SK-N-SH (cell line): ENCODE measurements at regions not wholly inside any gene's neighbourhood (a gene's known extent, or its start where the extent isn't known, plus 50 kb on each side); places are given as distances from the start of the nearest gene placed in this dataset.

Experiments
- CTCF ChIA-PET: fragments of 300-600, 350-600 bp; formaldehyde crosslinking; extraction: SDS; loops from one replicate; lab custom pipeline; 2021; lab: Yijun Ruan, JAX
- POLR2A ChIA-PET: fragments of 350-600 bp; sonication (Branson Sonifier 250); formaldehyde crosslinking; extraction: SDS; loops from one replicate; lab custom pipeline; 2020; ENCODE audit warnings: antibody characterized with exemption, inconsistent platforms; lab: Yijun Ruan, JAX
- DNase-seq: peaks from one replicate; pipeline ENCODE4 v3.0.0; 2012
- H2AFZ ChIP-seq: fragments of 200-600 bp; sonication (generic); 2 replicates; pipeline ENCODE4 v1.8.1; 2016; ENCODE audit warnings: antibody characterized with exemption, mild to moderate bottlenecking, low read depth
- H3F3A ChIP-seq: fragments of 200-600 bp; sonication (generic); replicated peaks from 2 replicates; pipeline ENCODE3; 2016; ENCODE audit warnings: antibody characterized with exemption, mild to moderate bottlenecking; ENCODE audit not compliant: insufficient read depth
- H3K27ac ChIP-seq, 2 experiments: fragments of 200-500 bp in 1 of 2; fragments of 200-600 bp in 1 of 2; sonication (Bioruptor generic) in 1 of 2; sonication (generic), shearing (Covaris generic) in 1 of 2; 2 replicates each; pipeline versions ENCODE4 v1.5.1 to v1.6.1; 2014 to 2016; ENCODE audit warnings: low read depth in 2 of 2, inconsistent platforms in 1 of 2, low read length in 1 of 2, mild to moderate bottlenecking in 1 of 2, mixed read lengths in 1 of 2
- H3K27me3 ChIP-seq: fragments of 200-600 bp; sonication (generic), shearing (Covaris generic); 2 replicates; pipeline ENCODE4 v1.6.1; 2016; ENCODE audit warnings: mixed run types; ENCODE audit not compliant: insufficient read depth
- H3K36me3 ChIP-seq, 2 experiments: fragments of 200-500 bp in 1 of 2; fragments of 200-600 bp in 1 of 2; sonication (Bioruptor generic) in 1 of 2; sonication (generic) in 1 of 2; replicated peaks in 1 of 2; 2 replicates each; pipeline versions ENCODE3 to v1.5.1; 2014 to 2016; ENCODE audit warnings: low read length in 1 of 2, mild to moderate bottlenecking in 1 of 2; ENCODE audit not compliant: insufficient read depth in 2 of 2, control insufficient read depth in 1 of 2
- H3K4me1 ChIP-seq, 2 experiments: fragments of 200-500 bp in 1 of 2; fragments of 200-600 bp in 1 of 2; sonication (Bioruptor generic) in 1 of 2; sonication (generic), shearing (Covaris generic) in 1 of 2; 2 replicates each; pipeline versions ENCODE4 v1.5.1 to v1.6.1; 2014 to 2016; ENCODE audit warnings: low read depth in 1 of 2, low read length in 1 of 2, mixed run types in 1 of 2; ENCODE audit not compliant: insufficient read depth in 2 of 2, control insufficient read depth in 1 of 2
- H3K4me2 ChIP-seq: fragments of 200-600 bp; sonication (generic), shearing (Covaris generic); 2 replicates; pipeline ENCODE4 v1.6.1; 2017; ENCODE audit warnings: mixed run types
- H3K4me3 ChIP-seq, 2 experiments: fragments of 200-500 bp in 1 of 2; fragments of 200-600 bp in 1 of 2; sonication (Bioruptor generic) in 1 of 2; sonication (generic), shearing (Covaris generic) in 1 of 2; 2 replicates each; pipeline versions ENCODE4 v1.5.1 to v1.8.1; 2014 to 2016; ENCODE audit warnings: low read depth in 2 of 2, inconsistent platforms in 1 of 2, low read length in 1 of 2, mild to moderate bottlenecking in 1 of 2, mixed read lengths in 1 of 2, moderate library complexity in 1 of 2
- H3K79me2 ChIP-seq: fragments of 200-600 bp; sonication (generic); 2 replicates; pipeline ENCODE4 v1.8.1; 2017; ENCODE audit warnings: mild to moderate bottlenecking; ENCODE audit not compliant: insufficient read depth
- H3K9ac ChIP-seq: fragments of 200-600 bp; sonication (generic); 2 replicates; pipeline ENCODE4 v1.6.1; 2017; ENCODE audit warnings: mixed run types
- H3K9me2 ChIP-seq: fragments of 200-600 bp; sonication (generic); 2 replicates; pipeline ENCODE4 v1.6.1; 2017; ENCODE audit warnings: mixed run types
- H3K9me3 ChIP-seq: fragments of 200-600 bp; sonication (generic); 2 replicates; pipeline ENCODE4 v1.6.1; 2017; ENCODE audit warnings: mixed run types, mild to moderate bottlenecking, moderate library complexity
- H4K20me1 ChIP-seq: fragments of 200-600 bp; sonication (generic); 2 replicates; pipeline ENCODE4 v1.6.1; 2017; ENCODE audit warnings: mild to moderate bottlenecking, mixed run types; ENCODE audit not compliant: insufficient read depth
- EP300 ChIP-seq, 2 experiments: IDR thresholded peaks; 2 replicates each; pipeline versions ENCODE4 v1.4.0 to v1.6.1; 2012; ENCODE audit warnings: borderline replicate concordance in 1 of 2, low read depth in 1 of 2, low read length in 1 of 2
- FOSL2 ChIP-seq: IDR thresholded peaks from 2 replicates; pipeline ENCODE4 v1.4.0; 2012; ENCODE audit warnings: low read depth, mild to moderate bottlenecking, moderate library complexity, borderline replicate concordance
- FOXJ3 ChIP-seq: sonication (generic); formaldehyde crosslinking; IDR thresholded peaks from 2 replicates; pipeline ENCODE4 v1.5.1; 2020; ENCODE audit warnings: mild to moderate bottlenecking, missing genetic modification reagents
- FOXM1 ChIP-seq: IDR thresholded peaks from 2 replicates; pipeline ENCODE4 v1.4.0; 2012; ENCODE audit warnings: low read depth, mild to moderate bottlenecking
- GABPA ChIP-seq: IDR thresholded peaks from 2 replicates; pipeline ENCODE4 v1.4.0; 2012; ENCODE audit warnings: low read depth, mild to moderate bottlenecking
- JUND ChIP-seq: IDR thresholded peaks from 2 replicates; pipeline ENCODE4 v1.4.0; 2012
- MEF2A ChIP-seq: IDR thresholded peaks from 2 replicates; pipeline ENCODE4 v1.4.0; 2012; ENCODE audit warnings: low read depth, borderline replicate concordance
- NRF1 ChIP-seq: IDR thresholded peaks from 2 replicates; pipeline ENCODE4 v1.6.1; 2012; ENCODE audit warnings: low read depth, mild to moderate bottlenecking, low read length
- PBX3 ChIP-seq: IDR thresholded peaks from 2 replicates; pipeline ENCODE4; 2012
- POLR2AphosphoS5 ChIP-seq: IDR thresholded peaks from 2 replicates; pipeline ENCODE4 v1.6.1; 2012; ENCODE audit warnings: low read depth, low read length
- RCOR1 ChIP-seq: fragments of 150-350 bp; IDR thresholded peaks from 2 replicates; pipeline ENCODE4 v1.6.1; 2017; ENCODE audit warnings: antibody characterized with exemption, low read length
- REST ChIP-seq: IDR thresholded peaks from 2 replicates; pipeline ENCODE4 v1.6.1; 2012; ENCODE audit warnings: mild to moderate bottlenecking, low read depth, low read length, moderate library complexity
- RFX5 ChIP-seq: IDR thresholded peaks from 2 replicates; pipeline ENCODE4 v1.6.1; 2012; ENCODE audit warnings: mild to moderate bottlenecking, improper control_type of control experiment, low read length
- RXRA ChIP-seq: IDR thresholded peaks from 2 replicates; pipeline ENCODE4 v1.4.0; 2012; ENCODE audit warnings: low read depth, mild to moderate bottlenecking, borderline replicate concordance
- SIN3A ChIP-seq: IDR thresholded peaks from 2 replicates; pipeline ENCODE4 v1.6.1; 2012; ENCODE audit warnings: low read depth, mild to moderate bottlenecking, low read length, moderate library complexity, borderline replicate concordance
- SMC3 ChIP-seq: IDR thresholded peaks from 2 replicates; pipeline ENCODE4 v1.6.1; 2012; ENCODE audit warnings: low read depth, low read length, improper control_type of control experiment
- TCF12 ChIP-seq: IDR thresholded peaks from 2 replicates; pipeline ENCODE4 v1.4.0; 2012
- USF1 ChIP-seq: IDR thresholded peaks from 2 replicates; pipeline ENCODE4 v1.4.0; 2012; ENCODE audit warnings: low read depth, borderline replicate concordance
- YY1 ChIP-seq: IDR thresholded peaks from 2 replicates; pipeline ENCODE4 v1.4.0; 2012; ENCODE audit warnings: low read depth, mild to moderate bottlenecking
- WGBS: methylation state at CpG from one replicate; pipeline ENCODE4 v1.1.6; 2017; ENCODE audit warnings: low lambda C conversion rate; 5-methylcytosine and 5-hydroxymethylcytosine counted together
- TF ChIP-seq, protein P1 (sequence below): IDR thresholded peaks from 2 replicates; pipeline ENCODE4 v1.4.0; 2012; ENCODE audit warnings: low read depth
- TF ChIP-seq, protein P2 (sequence below): fragments of 150-350 bp; IDR thresholded peaks from 2 replicates; pipeline ENCODE4 v1.6.1; 2016; ENCODE audit warnings: mild to moderate bottlenecking, low read depth, low read length
- TF ChIP-seq, protein P3 (sequence below): fragments of 200-600 bp; sonication (generic); IDR thresholded peaks from 2 replicates; pipeline ENCODE4 v1.6.1; 2017; ENCODE audit warnings: antibody characterized with exemption, mild to moderate bottlenecking, moderate library complexity

GRCh38 chr4:182068920-182069319 lies 174.3 kb upstream of the TENM3 start:
- Histone ChIP-seq H3K4me3 (no peak overlapping the region), H3F3A (no peaks in the 10 kb centered on the region), H3K9me2 (no peaks in the 10 kb centered on the region), H4K20me1 (no peaks in the 10 kb centered on the region), H3K36me3 (no peaks in the 10 kb centered on the region), H2AFZ (no peak overlapping the region), H3K79me2 (no peaks in the 10 kb centered on the region), H3K4me2 (no peak overlapping the region), H3K27ac (no peak overlapping the region), H3K9me3 (no peaks in the 10 kb centered on the region), H3K27me3 (no peaks in the 10 kb centered on the region), H3K9ac (no peak overlapping the region), H3K4me1 (peaks cover 0 to under 1% of the 10 kb centered on the region in 2 experiments; a peak in 1 of 4 replicates)
- no peak for TF ChIP-seq JUND
- TF ChIP-seq RXRA = no peak
- TF ChIP-seq RCOR1 = no peak
- no peak for TF ChIP-seq SMC3
- no peak for TF ChIP-seq RFX5
- no peak for TF ChIP-seq FOSL2
- TF ChIP-seq, protein P1, sequence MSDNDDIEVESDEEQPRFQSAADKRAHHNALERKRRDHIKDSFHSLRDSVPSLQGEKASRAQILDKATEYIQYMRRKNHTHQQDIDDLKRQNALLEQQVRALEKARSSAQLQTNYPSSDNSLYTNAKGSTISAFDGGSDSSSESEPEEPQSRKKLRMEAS = no peak
- TF ChIP-seq, protein P2, sequence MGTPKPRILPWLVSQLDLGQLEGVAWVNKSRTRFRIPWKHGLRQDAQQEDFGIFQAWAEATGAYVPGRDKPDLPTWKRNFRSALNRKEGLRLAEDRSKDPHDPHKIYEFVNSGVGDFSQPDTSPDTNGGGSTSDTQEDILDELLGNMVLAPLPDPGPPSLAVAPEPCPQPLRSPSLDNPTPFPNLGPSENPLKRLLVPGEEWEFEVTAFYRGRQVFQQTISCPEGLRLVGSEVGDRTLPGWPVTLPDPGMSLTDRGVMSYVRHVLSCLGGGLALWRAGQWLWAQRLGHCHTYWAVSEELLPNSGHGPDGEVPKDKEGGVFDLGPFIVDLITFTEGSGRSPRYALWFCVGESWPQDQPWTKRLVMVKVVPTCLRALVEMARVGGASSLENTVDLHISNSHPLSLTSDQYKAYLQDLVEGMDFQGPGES = no peak
- TF ChIP-seq FOXJ3 (CRISPR knock-in tag) = no peak
- TF ChIP-seq PBX3 = no peak
- no peak for TF ChIP-seq GABPA
- no peak for TF ChIP-seq TCF12
- ChIA-PET CTCF (interaction anchor here (0.7 kb wide), 1 partner anchor 15 kb away, joined by 3 read pairs; no protein-coding TSS in a partner anchor), POLR2A (no interaction called here)
- no peak for DNase-seq

DNA sequence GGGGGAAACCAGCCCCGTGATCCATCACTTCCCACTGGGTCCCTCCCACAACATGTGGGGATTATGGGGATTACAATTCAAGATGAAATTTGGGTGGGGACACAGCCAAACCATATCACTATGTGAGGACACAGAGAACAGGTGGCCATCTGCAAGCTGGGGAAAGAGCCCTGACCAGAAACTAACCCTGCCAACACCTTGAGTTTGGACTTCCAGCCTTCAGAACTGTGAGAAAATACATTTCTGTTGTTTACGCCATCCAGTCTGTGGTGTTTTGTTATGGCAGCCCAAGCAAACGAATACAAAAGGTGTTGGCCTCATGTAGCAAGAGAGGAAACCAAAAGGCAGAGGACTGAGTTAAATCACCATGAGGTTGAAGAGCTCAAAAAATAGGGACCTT lies 169.9 kb upstream of the TENM3 start:
- Histone ChIP-seq H3K4me1 (no peaks in the 10 kb centered on the region; a peak in 1 of 4 replicates), H2AFZ (no peak overlapping the region), H3K27me3 (no peaks in the 10 kb centered on the region), H3K9me2 (no peaks in the 10 kb centered on the region), H3K36me3 (no peaks in the 10 kb centered on the region), H3K9ac (no peak overlapping the region), H3K79me2 (no peaks in the 10 kb centered on the region), H4K20me1 (no peaks in the 10 kb centered on the region), H3K27ac (no peak overlapping the region), H3F3A (no peaks in the 10 kb centered on the region), H3K9me3 (no peaks in the 10 kb centered on the region), H3K4me2 (no peak overlapping the region), H3K4me3 (no peak overlapping the region)
- no peak for DNase-seq
- ChIA-PET CTCF (no interaction called here), POLR2A (no interaction called here)
- 40% methylated on average over 3 of the region's 3 CpGs for WGBS
- TF ChIP-seq NRF1 (no peak), MEF2A (no peak), JUND (no peak), GABPA (no peak), REST (no peak), YY1 (no peak), RXRA (no peak), POLR2AphosphoS5 (no peak), USF1 (no peak), FOXM1 (no peak), FOXJ3 (CRISPR knock-in tag) (no peak), SIN3A (no peak), EP300 (IDR thresholded peaks at IDR 0.05; ENCODE audit: borderline replicate concordance in 1 of 2, low read depth in 1 of 2, low read length in 1 of 2) (no peak)
- TF ChIP-seq, protein P3, sequence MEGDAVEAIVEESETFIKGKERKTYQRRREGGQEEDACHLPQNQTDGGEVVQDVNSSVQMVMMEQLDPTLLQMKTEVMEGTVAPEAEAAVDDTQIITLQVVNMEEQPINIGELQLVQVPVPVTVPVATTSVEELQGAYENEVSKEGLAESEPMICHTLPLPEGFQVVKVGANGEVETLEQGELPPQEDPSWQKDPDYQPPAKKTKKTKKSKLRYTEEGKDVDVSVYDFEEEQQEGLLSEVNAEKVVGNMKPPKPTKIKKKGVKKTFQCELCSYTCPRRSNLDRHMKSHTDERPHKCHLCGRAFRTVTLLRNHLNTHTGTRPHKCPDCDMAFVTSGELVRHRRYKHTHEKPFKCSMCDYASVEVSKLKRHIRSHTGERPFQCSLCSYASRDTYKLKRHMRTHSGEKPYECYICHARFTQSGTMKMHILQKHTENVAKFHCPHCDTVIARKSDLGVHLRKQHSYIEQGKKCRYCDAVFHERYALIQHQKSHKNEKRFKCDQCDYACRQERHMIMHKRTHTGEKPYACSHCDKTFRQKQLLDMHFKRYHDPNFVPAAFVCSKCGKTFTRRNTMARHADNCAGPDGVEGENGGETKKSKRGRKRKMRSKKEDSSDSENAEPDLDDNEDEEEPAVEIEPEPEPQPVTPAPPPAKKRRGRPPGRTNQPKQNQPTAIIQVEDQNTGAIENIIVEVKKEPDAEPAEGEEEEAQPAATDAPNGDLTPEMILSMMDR = no peak
